Sigmoid colon (tissue), 6 donors: ENCODE measurements at regions not wholly inside any gene's neighbourhood (a gene's known extent, or its start where the extent isn't known, plus 50 kb on each side); places are given as distances from the start of the nearest gene placed in this dataset.

Source experiments
- DNase-seq: peaks from one replicate; pipeline ENCODE4 v3.0.0-alpha.2; 2019
- H3K27ac ChIP-seq, 4 donors: fragments of 200-600 bp; sonication (generic); one replicate each; pipeline ENCODE4 v1.5.1; 2016 to 2019; ENCODE audit warnings: mild to moderate bottlenecking in 1 of 4
- H3K27me3 ChIP-seq, 3 donors: fragments of 200-600 bp; sonication (generic); one replicate each; pipeline ENCODE4 v1.5.1; 2019; ENCODE audit warnings: mild to moderate bottlenecking in 1 of 3
- H3K36me3 ChIP-seq, 4 donors: fragments of 200-600 bp; sonication (generic); one replicate each; pipeline ENCODE4 v1.5.1; 2016 to 2019
- H3K4me1 ChIP-seq, 4 donors: fragments of 200-600 bp; sonication (generic); one replicate each; pipeline ENCODE4 v1.5.1; 2017 to 2019
- H3K4me3 ChIP-seq, 4 donors: fragments of 200-600 bp; sonication (generic); one replicate each; pipeline ENCODE4 v1.5.1; 2017 to 2019; ENCODE audit warnings: mild to moderate bottlenecking in 2 of 4, moderate library complexity in 1 of 4
- H3K9me3 ChIP-seq, 4 donors: fragments of 200-600 bp in 3 of 4; sonication (generic) in 3 of 4; one replicate each; pipeline versions ENCODE4 v1.5.1 to v1.6.1; 2013 to 2019
- EP300 ChIP-seq, 4 donors: sonication (generic); formaldehyde crosslinking; IDR thresholded peaks; one replicate each; pipeline ENCODE4 v1.6.1; 2017; ENCODE audit warnings: antibody characterized with exemption in 4 of 4
- POLR2A ChIP-seq, 2 donors: fragments of 450-650 bp; IDR thresholded peaks; one replicate each; pipeline ENCODE4 v1.6.1; 2016; ENCODE audit warnings: antibody characterized with exemption in 2 of 2, mild to moderate bottlenecking in 2 of 2, moderate library complexity in 2 of 2
- POLR2AphosphoS5 ChIP-seq, 4 donors: sonication (generic); formaldehyde crosslinking; IDR thresholded peaks; one replicate each; pipeline ENCODE4 v1.6.1; 2017; ENCODE audit warnings: antibody characterized with exemption in 4 of 4
- WGBS, 2 donors: extraction: QIAGEN DNeasy Blood & Tissue Kit; methylation state at CpG; one replicate each; pipeline ENCODE4 v1.1.7; 2013; 5-methylcytosine and 5-hydroxymethylcytosine counted together
- intact Hi-C: fragments of 100-400 bp; cut with DNase I; formaldehyde crosslinking; loops from one replicate; pipeline ENCODE4 v1.15.1; 2023
- TF ChIP-seq, protein P1 (sequence below), 4 experiments: fragments of 450-650 bp in 3 of 4; fragments of 200-600 bp in 1 of 4; IDR thresholded peaks; one replicate each; pipeline ENCODE4 v1.5.1; 2016 to 2019; ENCODE audit warnings: antibody characterized with exemption in 4 of 4, mild to moderate bottlenecking in 3 of 4, moderate library complexity in 2 of 4
- donor health status: healthy with polysubstance abuse.
- donor health status: healthy.

DNA sequence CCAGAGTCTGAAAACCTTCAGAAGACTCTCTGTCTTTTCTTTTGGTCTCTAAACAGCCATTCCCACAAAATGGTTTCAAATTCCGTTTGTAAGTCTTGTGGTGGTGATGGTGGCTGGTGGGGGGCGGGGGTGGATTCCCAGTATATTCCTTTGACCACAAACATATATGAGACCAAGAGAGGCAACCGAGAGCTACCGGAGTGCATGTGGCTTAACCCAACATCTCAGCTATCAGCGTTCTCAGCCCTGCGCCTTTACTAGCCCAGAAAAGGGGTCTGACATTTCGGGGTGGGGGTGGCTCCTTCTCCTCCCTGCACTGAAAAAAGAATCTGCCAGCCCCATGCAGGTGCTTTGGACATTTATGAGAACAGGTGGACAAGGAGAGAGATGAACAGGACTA, 621.1 kb downstream of the ACTR3B start:
- Histone ChIP-seq H3K27ac (no peak overlapping the region), H3K36me3 (no peaks in the 10 kb centered on the region), H3K4me3 (no peak overlapping the region), H3K9me3 (no peaks in the 10 kb centered on the region), H3K4me1 (peaks cover 0 to 46% (median 34%) of the 10 kb centered on the region in 4 donors), H3K27me3 (no peaks in the 10 kb centered on the region)
- 71 to 78% methylated on average over 7 of the region's 7 CpGs for WGBS, 2 donors
- no peak for TF ChIP-seq EP300 (IDR thresholded peaks at IDR 0.05)
- no peak for TF ChIP-seq POLR2A (IDR thresholded peaks at IDR 0.05)
- no peak for TF ChIP-seq POLR2AphosphoS5 (IDR thresholded peaks at IDR 0.05)
- TF ChIP-seq, protein P1, sequence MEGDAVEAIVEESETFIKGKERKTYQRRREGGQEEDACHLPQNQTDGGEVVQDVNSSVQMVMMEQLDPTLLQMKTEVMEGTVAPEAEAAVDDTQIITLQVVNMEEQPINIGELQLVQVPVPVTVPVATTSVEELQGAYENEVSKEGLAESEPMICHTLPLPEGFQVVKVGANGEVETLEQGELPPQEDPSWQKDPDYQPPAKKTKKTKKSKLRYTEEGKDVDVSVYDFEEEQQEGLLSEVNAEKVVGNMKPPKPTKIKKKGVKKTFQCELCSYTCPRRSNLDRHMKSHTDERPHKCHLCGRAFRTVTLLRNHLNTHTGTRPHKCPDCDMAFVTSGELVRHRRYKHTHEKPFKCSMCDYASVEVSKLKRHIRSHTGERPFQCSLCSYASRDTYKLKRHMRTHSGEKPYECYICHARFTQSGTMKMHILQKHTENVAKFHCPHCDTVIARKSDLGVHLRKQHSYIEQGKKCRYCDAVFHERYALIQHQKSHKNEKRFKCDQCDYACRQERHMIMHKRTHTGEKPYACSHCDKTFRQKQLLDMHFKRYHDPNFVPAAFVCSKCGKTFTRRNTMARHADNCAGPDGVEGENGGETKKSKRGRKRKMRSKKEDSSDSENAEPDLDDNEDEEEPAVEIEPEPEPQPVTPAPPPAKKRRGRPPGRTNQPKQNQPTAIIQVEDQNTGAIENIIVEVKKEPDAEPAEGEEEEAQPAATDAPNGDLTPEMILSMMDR (IDR thresholded peaks at IDR 0.05) = no peak
- no peak for DNase-seq
- intact Hi-C loops = loop anchor here (1.0 to 2.0 kb wide), 3 partner anchors 455 to 1124 kb away; no protein-coding TSS in a partner anchor

DNA sequence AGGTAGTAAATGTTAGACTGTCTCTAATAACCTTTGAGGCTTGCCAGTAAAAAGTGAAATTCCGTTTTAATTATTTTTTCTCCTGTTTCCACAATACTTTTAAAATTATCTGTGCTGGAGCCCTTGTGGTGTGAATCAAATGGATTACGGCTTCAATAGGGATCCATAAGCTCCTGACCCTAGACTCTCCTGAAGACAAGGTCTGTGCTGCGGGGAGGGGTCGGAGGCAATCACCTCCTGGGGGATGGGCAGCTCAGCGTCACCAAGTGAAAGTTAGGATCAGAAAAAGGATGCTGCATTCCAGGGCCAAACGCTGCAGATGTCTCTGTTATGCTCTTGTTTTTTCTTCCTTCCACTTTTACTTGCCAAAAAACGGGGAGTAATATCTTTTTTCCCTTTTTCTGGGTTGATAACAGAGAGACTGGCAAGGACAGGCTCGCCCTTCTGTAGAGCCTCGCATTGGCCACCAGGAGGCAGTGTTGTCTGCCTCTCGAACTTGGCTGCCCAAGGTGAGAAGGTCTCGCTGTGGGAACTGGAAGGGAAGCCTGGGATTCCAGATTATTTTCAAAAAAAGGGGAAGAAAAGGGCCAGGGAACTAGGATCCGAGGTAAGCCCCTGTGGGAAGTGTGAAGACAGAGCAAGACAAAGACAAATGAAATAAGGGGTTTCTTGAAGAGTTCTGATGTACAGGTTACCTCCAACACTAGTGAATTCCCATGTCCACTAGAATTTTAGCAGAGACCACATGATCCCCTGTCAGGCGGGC, 621.9 kb downstream of the ACTR3B start:
- intact Hi-C loops = loop anchor here (1.0 to 2.0 kb wide), 4 partner anchors 141 to 1123 kb away; no protein-coding TSS in a partner anchor
- TF ChIP-seq, protein P1 (IDR thresholded peaks at IDR 0.05) = peak; percentile 91 to 97 (median 94)
- TF ChIP-seq EP300 (IDR thresholded peaks at IDR 0.05) = no peak
- DNase-seq = peak; percentile 77
- peak overlapping the region in 3 of 4 donors; percentile 10 to 30 (median 24) for H3K4me3 ChIP-seq
- H3K4me1 ChIP-seq = peaks cover 0 to 49% (median 34%) of the 10 kb centered on the region in 4 donors
- WGBS, 2 donors = 16 to 22% methylated on average over 13 of the region's 13 CpGs
- H3K27ac ChIP-seq = peak overlapping the region; percentile 64 to 82 (median 75)
- no peaks in the 10 kb centered on the region for H3K9me3 ChIP-seq
- no peaks in the 10 kb centered on the region for H3K36me3 ChIP-seq
- H3K27me3 ChIP-seq = no peaks in the 10 kb centered on the region

DNA sequence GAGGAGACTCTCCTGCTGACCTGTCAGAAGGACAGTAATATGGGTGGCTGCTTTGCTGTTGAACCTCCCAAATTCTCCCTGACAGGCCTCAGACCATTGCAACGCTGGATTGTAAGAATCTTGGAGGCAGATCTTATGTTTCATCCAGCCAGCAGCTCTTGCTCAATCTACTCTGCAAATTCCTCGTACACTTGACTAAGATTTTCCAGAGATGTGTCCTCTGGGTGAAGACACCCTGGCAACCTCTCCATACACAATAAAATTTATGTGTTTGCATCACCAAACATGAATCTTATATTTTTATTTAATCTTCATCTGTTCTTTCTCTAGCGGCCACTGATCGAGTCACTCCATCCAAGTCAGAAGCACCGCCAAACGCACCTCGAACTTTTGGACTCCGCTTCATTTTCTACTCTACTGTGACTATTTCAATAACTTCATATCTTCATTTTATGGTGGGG, 623.1 kb downstream of the ACTR3B start:
- peak; percentile 83 for DNase-seq
- WGBS, 2 donors = 81 to 82% methylated on average over 8 of the region's 8 CpGs

DNA sequence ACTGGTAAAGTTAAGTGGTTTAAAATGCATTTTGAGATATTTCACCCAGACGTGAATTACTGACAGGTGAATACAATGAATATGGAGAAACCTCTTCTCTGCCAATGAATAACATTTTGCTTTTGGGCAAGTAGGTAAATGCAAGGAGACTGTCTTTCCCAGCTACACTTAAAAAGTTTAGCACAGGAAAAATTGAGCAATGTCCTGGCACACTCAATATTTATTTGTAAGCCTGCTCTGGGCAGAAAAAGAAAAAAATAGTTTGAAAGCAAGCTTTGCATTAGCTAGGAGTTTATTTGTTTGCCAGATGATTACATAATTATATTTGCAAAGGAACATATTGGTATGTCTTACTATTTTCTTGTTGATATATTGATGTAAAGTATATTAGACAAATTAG, 624.2 kb downstream of the ACTR3B start:
- Histone ChIP-seq H3K4me3 (no peak overlapping the region), H3K9me3 (no peaks in the 10 kb centered on the region), H3K27ac (peak overlapping the region in 3 of 4 donors; percentile 69 to 82 (median 81)), H3K4me1 (peaks cover 0 to 53% (median 37%) of the 10 kb centered on the region in 4 donors), H3K36me3 (no peaks in the 10 kb centered on the region), H3K27me3 (no peaks in the 10 kb centered on the region)
- WGBS, 2 donors = 63 to 71% methylated on average over 1 of the region's 1 CpG
- intact Hi-C loops = no loop called here
- no peak for DNase-seq
- TF ChIP-seq POLR2A (IDR thresholded peaks at IDR 0.05) (no peak), EP300 (IDR thresholded peaks at IDR 0.05) (no peak), POLR2AphosphoS5 (IDR thresholded peaks at IDR 0.05) (no peak)
- TF ChIP-seq, protein P1 (IDR thresholded peaks at IDR 0.05) = no peak

More for the DNA sequence above, 623.1 kb downstream of the ACTR3B start:
- no peaks in the 10 kb centered on the region for H3K9me3 ChIP-seq
- TF ChIP-seq POLR2A (IDR thresholded peaks at IDR 0.05) = no peak
- TF ChIP-seq EP300 (IDR thresholded peaks at IDR 0.05) = peak; percentile 61 to 94 (median 82)
- peak; percentile 75 to 91 (median 89) for TF ChIP-seq POLR2AphosphoS5 (IDR thresholded peaks at IDR 0.05)
- peaks cover 0 to 49% (median 34%) of the 10 kb centered on the region in 4 donors for H3K4me1 ChIP-seq
- no peak overlapping the region for H3K4me3 ChIP-seq
- H3K27me3 ChIP-seq = no peaks in the 10 kb centered on the region
- H3K27ac ChIP-seq = peak overlapping the region; percentile 64 to 82 (median 75)
- intact Hi-C loops = loop anchor here (1.0 kb wide), 1 partner anchor 140 kb away; no protein-coding TSS in a partner anchor
- H3K36me3 ChIP-seq = no peaks in the 10 kb centered on the region

DNA sequence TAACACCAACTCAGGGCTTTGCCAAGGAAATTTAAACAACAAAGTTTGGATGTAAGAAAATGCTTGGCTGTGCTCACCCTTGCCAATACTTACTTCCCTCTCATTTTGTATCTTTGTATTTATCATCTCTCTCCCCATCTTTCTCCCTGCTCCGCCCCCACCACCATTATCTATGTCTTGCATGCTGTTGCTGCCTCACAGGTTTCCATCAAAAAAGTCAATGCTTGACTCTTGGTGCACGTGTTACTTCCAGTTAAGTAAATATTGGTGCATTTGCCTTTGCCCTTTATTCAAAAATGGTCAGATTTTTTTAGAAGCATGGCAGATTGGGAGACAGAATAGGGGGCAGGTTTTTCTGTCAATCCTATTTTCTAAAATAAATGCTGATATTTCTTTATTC, 626.0 kb downstream of the ACTR3B start:
- intact Hi-C loops = loop anchor here (5.0 kb wide), 1 partner anchor 127 kb away; no protein-coding TSS in a partner anchor
- Histone ChIP-seq H3K9me3 (peaks cover 0 to 5% (median 0%) of the 10 kb centered on the region in 4 donors), H3K27me3 (no peaks in the 10 kb centered on the region), H3K4me3 (no peak overlapping the region), H3K4me1 (peaks cover 0 to 63% (median 47%) of the 10 kb centered on the region in 4 donors), H3K27ac (no peak overlapping the region), H3K36me3 (no peaks in the 10 kb centered on the region)
- WGBS, 2 donors = 18 to 61% methylated on average over 2 of the region's 2 CpGs
- TF ChIP-seq, protein P1 (IDR thresholded peaks at IDR 0.05) = no peak
- TF ChIP-seq POLR2AphosphoS5 (IDR thresholded peaks at IDR 0.05) (no peak), POLR2A (IDR thresholded peaks at IDR 0.05) (no peak), EP300 (IDR thresholded peaks at IDR 0.05) (no peak)
- DNase-seq = no peak
